ENCODE measurements at regions not wholly inside any gene's neighbourhood (a gene's known extent, or its start where the extent isn't known, plus 50 kb on each side); places are given as distances from the start of the nearest gene placed in this dataset.
"Not testable (repeated sequence)": the region's sequence is repeated elsewhere in the genome, so short reads cannot be mapped to it uniquely, and the experiment has no call there.

DNA sequence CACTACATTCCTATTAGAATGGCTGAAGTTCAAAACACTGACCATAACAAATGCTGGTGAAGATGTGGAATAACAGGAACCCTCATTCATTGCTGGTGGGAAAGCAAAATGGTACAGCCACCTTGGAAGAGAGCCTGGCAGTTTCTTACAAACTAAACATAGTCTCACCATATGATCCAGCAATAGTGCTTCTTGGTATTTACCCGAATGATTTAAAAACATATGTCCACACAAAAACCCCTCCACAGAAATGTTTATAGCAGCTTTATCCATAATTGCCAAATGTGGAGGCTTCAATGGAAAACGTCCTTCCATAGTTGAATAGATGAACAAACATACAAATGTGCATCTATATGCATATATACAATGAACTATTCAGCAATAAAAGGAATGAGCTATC, 330.8 kb downstream of the BTBD3 start:
- DNase-seq (no peak), ATAC-seq (no peak)
- no peaks in the 10 kb centered on the region for H3K36me3 Mint-ChIP-seq (ENCODE audit: low read depth)
- ChIA-PET CTCF (no interaction called here), POLR2A (no interaction called here)
- no peak overlapping the region for H3K4me3 Mint-ChIP-seq
- no peaks in the 10 kb centered on the region for H3K4me1 Mint-ChIP-seq (ENCODE audit: low read depth)
- H3K9me3 Mint-ChIP-seq (ENCODE audit: insufficient read depth) = peaks cover 8% of the 10 kb centered on the region
- no peaks in the 10 kb centered on the region for H3K27me3 Mint-ChIP-seq (ENCODE audit: low read depth)
- no peak overlapping the region for H3K27ac Mint-ChIP-seq

DNA sequence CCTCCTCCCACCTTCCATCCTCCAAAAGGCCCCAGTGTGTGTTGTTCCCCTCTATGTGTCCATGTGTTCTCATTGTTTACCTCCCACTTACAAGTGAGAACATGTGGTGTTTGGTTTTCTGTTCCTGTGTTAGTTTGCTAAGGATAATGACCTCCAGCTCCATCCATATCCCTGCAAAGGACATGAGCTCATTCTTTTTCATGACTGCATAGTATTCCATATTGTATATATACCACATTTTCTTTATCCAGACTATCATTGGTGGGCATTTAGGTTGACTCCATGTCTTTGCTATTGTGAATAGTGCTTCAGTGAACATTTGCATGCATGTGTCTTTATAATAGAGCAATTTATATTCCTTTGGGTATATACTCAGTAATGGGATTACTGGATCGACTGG, 333.0 kb downstream of the BTBD3 start:
- ATAC-seq; H3K4me3 Mint-ChIP-seq; DNase-seq; H3K27me3 Mint-ChIP-seq (ENCODE audit: low read depth); H3K27ac Mint-ChIP-seq; POLR2A ChIA-PET; H3K9me3 Mint-ChIP-seq (ENCODE audit: insufficient read depth); H3K4me1 Mint-ChIP-seq (ENCODE audit: low read depth); H3K36me3 Mint-ChIP-seq (ENCODE audit: low read depth); CTCF ChIA-PET: not testable (repeated sequence)

DNA sequence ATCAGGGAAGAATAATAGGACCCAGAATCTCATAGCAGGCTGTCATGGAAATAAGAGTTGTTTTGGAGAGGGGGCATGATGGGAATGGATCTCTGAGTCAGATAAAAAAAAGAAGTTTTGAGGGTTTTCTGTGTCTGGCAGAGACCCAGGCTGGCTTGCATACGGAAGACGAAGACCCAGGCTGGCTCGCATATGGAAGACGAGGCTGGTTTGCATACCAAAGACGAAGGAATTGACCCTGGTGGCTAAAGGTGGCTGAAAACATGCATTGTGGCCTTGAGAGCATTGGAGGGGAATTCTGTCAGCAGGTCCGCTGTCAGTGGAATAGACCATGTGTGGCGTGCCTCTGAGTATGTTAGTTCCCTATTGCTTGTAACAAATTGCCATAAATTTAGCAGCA, 335.1 kb downstream of the BTBD3 start:
- CTCF ChIA-PET = no interaction called here
- H3K36me3 Mint-ChIP-seq (ENCODE audit: low read depth) = no peaks in the 10 kb centered on the region
- POLR2A ChIA-PET = no interaction called here

DNA sequence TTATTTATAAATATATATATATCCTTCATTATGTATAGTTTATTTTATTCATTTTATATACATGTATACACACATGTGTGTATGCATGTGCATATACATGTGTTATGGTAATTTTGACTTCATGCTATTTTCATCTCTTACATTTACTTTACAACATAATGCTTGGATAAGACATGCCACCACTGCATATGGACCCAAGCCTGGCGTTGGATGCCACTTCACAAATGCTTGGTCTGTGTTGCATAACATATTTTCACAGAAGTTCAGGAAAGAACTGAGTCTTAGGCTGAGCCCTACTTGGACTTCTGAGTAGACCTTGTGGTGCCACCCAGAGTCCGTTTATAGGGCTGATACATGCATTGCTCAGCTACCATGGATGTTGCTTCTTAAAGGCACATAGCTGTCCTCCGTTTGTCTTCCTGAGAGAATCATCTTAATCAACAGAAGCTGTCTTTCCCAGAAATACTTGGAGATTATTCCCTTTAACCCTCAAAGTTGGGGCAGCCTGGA, 337.8 kb downstream of the BTBD3 start:
- H3K27ac Mint-ChIP-seq = no peak overlapping the region
- ATAC-seq = no peak
- DNase-seq = no peak
- peaks cover 13% of the 10 kb centered on the region for H3K9me3 Mint-ChIP-seq (ENCODE audit: insufficient read depth)
- ChIA-PET POLR2A (no interaction called here), CTCF (no interaction called here)
- no peak overlapping the region for H3K4me3 Mint-ChIP-seq
- H3K27me3 Mint-ChIP-seq (ENCODE audit: low read depth) = no peaks in the 10 kb centered on the region
- no peaks in the 10 kb centered on the region for H3K36me3 Mint-ChIP-seq (ENCODE audit: low read depth)
- H3K4me1 Mint-ChIP-seq (ENCODE audit: low read depth) = no peaks in the 10 kb centered on the region

More for the DNA sequence above, 335.1 kb downstream of the BTBD3 start:
- Mint-ChIP-seq H3K27ac (no peak overlapping the region), H3K4me1 (ENCODE audit: low read depth) (no peaks in the 10 kb centered on the region), H3K27me3 (ENCODE audit: low read depth) (no peaks in the 10 kb centered on the region), H3K9me3 (ENCODE audit: insufficient read depth) (peaks cover 13% of the 10 kb centered on the region), H3K4me3 (no peak overlapping the region)
- no peak for DNase-seq
- no peak for ATAC-seq

DNA sequence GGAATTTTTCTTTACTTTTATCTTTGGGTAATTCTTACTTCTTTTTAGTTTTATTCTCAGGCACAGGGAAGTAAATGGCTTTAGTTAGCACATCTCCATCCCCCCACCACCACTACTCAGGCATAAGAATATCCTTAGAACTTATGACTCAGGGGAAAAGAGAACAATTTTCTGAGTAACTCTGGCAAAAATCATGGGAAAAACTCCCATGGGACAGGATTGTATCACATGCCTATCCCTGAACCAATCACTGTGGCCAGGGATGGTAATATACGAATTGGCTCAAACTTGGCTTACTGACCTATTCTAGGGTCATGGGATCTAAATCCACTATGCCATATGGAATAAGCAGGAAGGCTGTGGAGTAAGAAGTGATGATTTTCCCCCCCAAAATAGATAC, 339.1 kb downstream of the BTBD3 start:
- H3K9me3 Mint-ChIP-seq (ENCODE audit: insufficient read depth) = peaks cover 5% of the 10 kb centered on the region
- ATAC-seq = no peak
- no peak overlapping the region for H3K27ac Mint-ChIP-seq
- ChIA-PET POLR2A (no interaction called here), CTCF (no interaction called here)
- no peak for DNase-seq
- no peaks in the 10 kb centered on the region for H3K36me3 Mint-ChIP-seq (ENCODE audit: low read depth)
- no peak overlapping the region for H3K4me3 Mint-ChIP-seq
- no peaks in the 10 kb centered on the region for H3K4me1 Mint-ChIP-seq (ENCODE audit: low read depth)
- H3K27me3 Mint-ChIP-seq (ENCODE audit: low read depth) = no peaks in the 10 kb centered on the region

DNA sequence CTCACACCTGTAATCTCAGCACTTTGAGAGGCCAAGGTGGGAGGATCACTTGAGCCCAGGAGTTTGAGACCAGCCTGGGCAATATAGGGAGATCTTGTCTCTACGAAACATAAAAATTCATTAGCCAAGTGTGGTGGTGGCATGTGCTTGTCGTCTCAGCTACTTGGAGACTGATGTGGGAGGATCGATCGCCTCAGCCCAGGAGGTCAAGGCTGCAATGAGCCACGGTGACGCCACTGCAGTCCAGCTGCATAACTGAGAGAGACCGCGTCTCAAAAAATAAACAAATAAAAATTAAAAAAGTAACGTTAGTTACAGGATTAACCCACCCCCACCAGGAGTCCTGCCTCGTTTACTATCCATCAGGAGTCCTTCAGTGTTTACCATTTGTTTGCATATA, 345.1 kb downstream of the BTBD3 start:
- ChIA-PET POLR2A (no interaction called here), CTCF (no interaction called here)
- H3K4me1 Mint-ChIP-seq (ENCODE audit: low read depth) = no peaks in the 10 kb centered on the region

DNA sequence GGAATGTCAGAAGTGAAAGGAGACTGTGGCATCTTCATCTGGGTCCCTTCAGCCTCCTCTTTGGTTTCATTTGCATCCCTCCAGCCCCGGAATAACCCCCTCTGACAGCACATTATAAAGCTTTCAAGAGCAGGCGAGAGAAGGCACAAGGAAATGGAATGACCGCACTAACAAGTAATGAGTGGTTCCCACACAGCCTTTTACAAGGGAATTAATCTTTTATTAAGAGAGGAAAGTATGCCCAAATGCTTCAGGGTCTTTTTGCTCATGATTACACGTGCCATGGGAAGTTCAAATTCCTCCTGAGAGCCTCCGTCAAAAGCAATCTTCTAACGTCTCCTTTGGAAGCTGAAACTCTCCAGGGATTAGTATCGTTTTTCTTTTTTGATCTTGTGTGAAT, 347.0 kb downstream of the BTBD3 start:
- Mint-ChIP-seq H3K4me1 (ENCODE audit: low read depth) (no peaks in the 10 kb centered on the region), H3K9me3 (ENCODE audit: insufficient read depth) (peaks cover 7% of the 10 kb centered on the region), H3K27ac (no peak overlapping the region), H3K4me3 (no peak overlapping the region), H3K27me3 (ENCODE audit: low read depth) (no peaks in the 10 kb centered on the region), H3K36me3 (ENCODE audit: low read depth) (no peaks in the 10 kb centered on the region)
- DNase-seq (no peak), ATAC-seq (no peak)
- ChIA-PET CTCF (no interaction called here), POLR2A (no interaction called here)

More for the DNA sequence above, 345.1 kb downstream of the BTBD3 start:
- DNase-seq (no peak), ATAC-seq (no peak)
- no peaks in the 10 kb centered on the region for H3K36me3 Mint-ChIP-seq (ENCODE audit: low read depth)
- no peaks in the 10 kb centered on the region for H3K27me3 Mint-ChIP-seq (ENCODE audit: low read depth)
- peaks cover 7% of the 10 kb centered on the region for H3K9me3 Mint-ChIP-seq (ENCODE audit: insufficient read depth)
- H3K4me3 Mint-ChIP-seq = no peak overlapping the region
- H3K27ac Mint-ChIP-seq = no peak overlapping the region

DNA sequence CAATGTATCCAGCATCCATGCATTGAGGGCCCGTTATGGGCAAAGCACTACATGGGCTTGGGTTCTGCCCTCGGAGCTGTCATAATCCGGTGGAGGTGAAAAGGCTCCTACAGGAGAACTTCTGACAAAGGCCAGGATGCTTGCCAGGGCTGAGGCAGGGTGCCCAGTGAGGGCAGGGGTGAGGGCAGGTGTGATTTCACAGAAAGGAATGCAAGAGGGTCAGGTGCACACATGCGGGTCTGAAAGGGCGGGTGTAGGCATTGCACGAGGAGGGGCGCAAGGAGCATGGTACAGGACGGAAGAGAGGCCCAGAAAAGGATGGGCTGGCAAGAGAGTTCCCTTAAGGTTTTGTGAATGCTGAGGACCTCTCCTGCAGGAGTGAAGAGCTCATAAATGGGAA, 348.0 kb downstream of the BTBD3 start:
- ChIA-PET POLR2A (no interaction called here), CTCF (no interaction called here)
- Mint-ChIP-seq H3K27ac (no peak overlapping the region), H3K4me1 (ENCODE audit: low read depth) (no peaks in the 10 kb centered on the region), H3K4me3 (no peak overlapping the region), H3K9me3 (ENCODE audit: insufficient read depth) (peaks cover 7% of the 10 kb centered on the region), H3K27me3 (ENCODE audit: low read depth) (no peaks in the 10 kb centered on the region), H3K36me3 (ENCODE audit: low read depth) (no peaks in the 10 kb centered on the region)
- ATAC-seq = no peak
- DNase-seq = no peak

DNA sequence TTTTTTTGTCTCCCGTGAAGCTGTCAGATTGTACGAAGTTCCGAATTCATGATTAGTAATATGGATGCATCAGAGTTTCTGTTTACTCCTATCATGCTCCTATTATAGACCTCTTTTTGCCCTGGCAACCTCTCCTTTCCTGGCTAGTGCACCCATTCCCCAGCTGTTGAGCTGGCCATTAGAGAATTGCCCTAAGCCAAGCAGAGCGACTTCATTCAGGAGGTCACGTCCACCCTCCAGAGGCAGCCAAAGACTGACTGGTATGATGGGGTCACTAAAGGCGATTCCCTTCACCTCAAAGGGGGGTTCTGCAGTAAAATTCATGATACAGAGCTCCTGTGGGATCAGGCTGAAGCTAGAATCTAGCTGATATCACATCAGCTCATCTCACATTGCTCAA, 351.9 kb downstream of the BTBD3 start:
- ChIA-PET POLR2A (no interaction called here), CTCF (no interaction called here)

DNA sequence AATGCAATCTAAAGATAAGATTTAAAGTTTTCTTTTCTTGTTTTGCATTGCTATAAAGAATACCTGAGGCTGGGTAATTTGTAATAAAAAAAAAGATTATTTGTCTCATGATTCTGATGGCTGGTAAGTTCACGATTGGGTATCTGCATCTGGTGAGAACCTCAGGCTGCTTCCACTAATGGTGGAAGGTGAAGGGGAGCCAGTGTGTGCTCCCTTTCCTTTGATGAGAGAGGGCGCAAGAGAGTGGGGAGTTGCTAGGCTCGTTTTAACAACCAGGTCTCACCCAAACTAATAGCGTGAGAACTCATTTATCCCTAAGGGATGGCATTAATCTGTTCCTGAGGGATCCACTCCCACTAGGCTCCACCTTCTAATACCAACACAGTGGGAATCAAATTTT, 353.2 kb downstream of the BTBD3 start:
- CTCF ChIA-PET = no interaction called here
- no peaks in the 10 kb centered on the region for H3K9me3 Mint-ChIP-seq (ENCODE audit: insufficient read depth)

More for the DNA sequence above, 351.9 kb downstream of the BTBD3 start:
- Mint-ChIP-seq H3K4me3 (no peak overlapping the region), H3K27ac (no peak overlapping the region), H3K36me3 (ENCODE audit: low read depth) (no peaks in the 10 kb centered on the region), H3K27me3 (ENCODE audit: low read depth) (no peaks in the 10 kb centered on the region), H3K9me3 (ENCODE audit: insufficient read depth) (peaks cover 6% of the 10 kb centered on the region), H3K4me1 (ENCODE audit: low read depth) (no peaks in the 10 kb centered on the region)
- DNase-seq (no peak), ATAC-seq (no peak)

DNA sequence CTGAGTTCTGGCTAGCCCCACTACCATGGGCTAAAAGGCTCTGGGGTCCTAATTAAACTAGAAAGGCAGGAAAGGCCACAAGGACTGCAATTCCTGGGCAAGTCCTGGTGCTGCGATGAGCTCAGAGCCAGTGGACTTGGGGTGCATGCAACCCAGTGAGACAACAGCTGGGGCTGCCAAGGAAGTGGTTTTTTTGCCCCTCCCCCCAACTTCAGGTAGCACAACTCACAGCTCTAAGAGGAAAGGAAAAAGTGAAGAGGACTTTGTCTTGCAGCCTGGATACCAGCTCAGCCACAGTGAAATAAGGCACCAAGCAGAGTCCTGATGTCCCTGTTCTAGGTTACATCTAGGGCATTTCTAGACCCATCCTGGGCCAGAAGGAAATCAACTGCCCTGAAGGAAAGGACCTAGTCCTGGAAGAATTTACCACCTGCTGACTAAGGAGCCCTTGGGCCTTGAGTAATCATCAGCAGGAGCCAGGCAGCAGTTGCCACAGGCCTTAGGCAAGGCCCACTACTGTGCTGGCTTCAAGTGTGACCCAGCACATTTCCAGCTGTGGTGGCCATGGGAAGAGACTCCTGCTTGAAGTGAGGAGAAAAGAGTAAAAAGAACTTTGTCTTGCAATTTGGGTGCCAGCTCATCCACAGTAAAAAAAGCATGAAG, 358.4 kb downstream of the BTBD3 start:
- Mint-ChIP-seq H3K4me3 (no peak overlapping the region), H3K27me3 (ENCODE audit: low read depth) (no peaks in the 10 kb centered on the region), H3K36me3 (ENCODE audit: low read depth) (no peaks in the 10 kb centered on the region), H3K27ac (no peak overlapping the region), H3K4me1 (ENCODE audit: low read depth) (no peaks in the 10 kb centered on the region), H3K9me3 (ENCODE audit: insufficient read depth) (no peaks in the 10 kb centered on the region)
- DNase-seq = no peak
- ChIA-PET POLR2A (no interaction called here), CTCF (no interaction called here)
- ATAC-seq = no peak

More for the DNA sequence above, 353.2 kb downstream of the BTBD3 start:
- H3K36me3 Mint-ChIP-seq (ENCODE audit: low read depth) = no peaks in the 10 kb centered on the region
- ATAC-seq (no peak), DNase-seq (no peak)
- no peaks in the 10 kb centered on the region for H3K4me1 Mint-ChIP-seq (ENCODE audit: low read depth)
- POLR2A ChIA-PET = no interaction called here
- H3K4me3 Mint-ChIP-seq = no peak overlapping the region
- H3K27me3 Mint-ChIP-seq (ENCODE audit: low read depth) = no peaks in the 10 kb centered on the region
- H3K27ac Mint-ChIP-seq = no peak overlapping the region

DNA sequence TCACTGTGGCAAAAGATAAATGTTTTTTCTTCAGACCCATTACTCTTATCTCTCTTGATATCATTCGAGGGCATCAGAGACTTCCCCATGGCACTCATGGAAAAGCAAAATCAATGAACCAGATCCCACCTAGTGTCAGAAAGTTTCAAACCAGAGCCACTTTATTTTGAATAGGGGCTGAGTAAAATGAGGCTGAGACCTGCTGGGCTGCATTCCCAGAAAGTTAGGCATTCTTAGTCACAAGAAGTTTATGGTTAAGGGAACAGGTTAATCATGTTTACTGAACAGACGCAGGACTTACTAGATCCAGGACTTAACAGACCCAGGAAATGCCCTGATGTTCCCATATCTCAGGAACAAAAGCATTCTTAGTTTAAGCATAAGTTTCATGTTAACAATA, 369.9 kb downstream of the BTBD3 start:
- DNase-seq (no peak), ATAC-seq (no peak)
- CTCF ChIA-PET = no interaction called here
- POLR2A ChIA-PET = no interaction called here
- no peaks in the 10 kb centered on the region for H3K27me3 Mint-ChIP-seq (ENCODE audit: low read depth)
- H3K4me1 Mint-ChIP-seq (ENCODE audit: low read depth) = no peaks in the 10 kb centered on the region
- H3K4me3 Mint-ChIP-seq = no peak overlapping the region
- no peaks in the 10 kb centered on the region for H3K36me3 Mint-ChIP-seq (ENCODE audit: low read depth)
- peaks cover 8% of the 10 kb centered on the region for H3K9me3 Mint-ChIP-seq (ENCODE audit: insufficient read depth)
- no peak overlapping the region for H3K27ac Mint-ChIP-seq

DNA sequence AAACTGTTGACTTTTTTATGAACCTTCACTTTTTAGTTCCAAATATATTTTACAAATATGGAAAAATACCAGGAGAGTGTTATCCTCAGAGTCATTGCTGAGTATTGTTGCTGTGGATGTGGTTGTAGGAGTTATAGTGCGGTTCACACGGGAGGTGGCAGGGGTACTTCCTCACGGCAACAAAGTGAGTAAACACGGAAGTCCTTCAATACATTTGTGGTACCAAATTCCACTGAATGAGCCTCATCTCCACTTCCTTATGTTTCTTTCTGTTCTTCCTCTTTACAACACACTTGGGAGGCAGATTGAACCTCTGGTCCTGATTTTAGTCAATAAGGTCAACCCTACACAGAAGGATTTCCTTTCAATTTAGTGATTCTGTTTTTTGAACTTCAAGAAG, 371.8 kb downstream of the BTBD3 start:
- Mint-ChIP-seq H3K27ac (no peak overlapping the region), H3K36me3 (ENCODE audit: low read depth) (no peaks in the 10 kb centered on the region), H3K27me3 (ENCODE audit: low read depth) (no peaks in the 10 kb centered on the region), H3K9me3 (ENCODE audit: insufficient read depth) (peaks cover 11% of the 10 kb centered on the region), H3K4me1 (ENCODE audit: low read depth) (no peaks in the 10 kb centered on the region), H3K4me3 (no peak overlapping the region)
- CTCF ChIA-PET = no interaction called here
- POLR2A ChIA-PET = no interaction called here
- no peak for ATAC-seq
- DNase-seq = no peak
